SK-N-SH (cell line): ENCODE measurements at regions not wholly inside any gene's neighbourhood (a gene's known extent, or its start where the extent isn't known, plus 50 kb on each side); places are given as distances from the start of the nearest gene placed in this dataset.
A peak's percentile ranks its signal among the peaks of the same experiment; 100 is the strongest.

Experiments
- CTCF ChIA-PET: fragments of 300-600, 350-600 bp; formaldehyde crosslinking; extraction: SDS; loops from one replicate; lab custom pipeline; 2021; lab: Yijun Ruan, JAX
- POLR2A ChIA-PET: fragments of 350-600 bp; sonication (Branson Sonifier 250); formaldehyde crosslinking; extraction: SDS; loops from one replicate; lab custom pipeline; 2020; ENCODE audit warnings: antibody characterized with exemption, inconsistent platforms; lab: Yijun Ruan, JAX
- DNase-seq: peaks from one replicate; pipeline ENCODE4 v3.0.0; 2012
- H2AFZ ChIP-seq: fragments of 200-600 bp; sonication (generic); 2 replicates; pipeline ENCODE4 v1.8.1; 2016; ENCODE audit warnings: antibody characterized with exemption, mild to moderate bottlenecking, low read depth
- H3F3A ChIP-seq: fragments of 200-600 bp; sonication (generic); replicated peaks from 2 replicates; pipeline ENCODE3; 2016; ENCODE audit warnings: antibody characterized with exemption, mild to moderate bottlenecking; ENCODE audit not compliant: insufficient read depth
- H3K27ac ChIP-seq, 2 experiments: fragments of 200-500 bp in 1 of 2; fragments of 200-600 bp in 1 of 2; sonication (Bioruptor generic) in 1 of 2; sonication (generic), shearing (Covaris generic) in 1 of 2; 2 replicates each; pipeline versions ENCODE4 v1.5.1 to v1.6.1; 2014 to 2016; ENCODE audit warnings: low read depth in 2 of 2, inconsistent platforms in 1 of 2, low read length in 1 of 2, mild to moderate bottlenecking in 1 of 2, mixed read lengths in 1 of 2
- H3K27me3 ChIP-seq: fragments of 200-600 bp; sonication (generic), shearing (Covaris generic); 2 replicates; pipeline ENCODE4 v1.6.1; 2016; ENCODE audit warnings: mixed run types; ENCODE audit not compliant: insufficient read depth
- H3K36me3 ChIP-seq, 2 experiments: fragments of 200-500 bp in 1 of 2; fragments of 200-600 bp in 1 of 2; sonication (Bioruptor generic) in 1 of 2; sonication (generic) in 1 of 2; replicated peaks in 1 of 2; 2 replicates each; pipeline versions ENCODE3 to v1.5.1; 2014 to 2016; ENCODE audit warnings: low read length in 1 of 2, mild to moderate bottlenecking in 1 of 2; ENCODE audit not compliant: insufficient read depth in 2 of 2, control insufficient read depth in 1 of 2
- H3K4me1 ChIP-seq, 2 experiments: fragments of 200-500 bp in 1 of 2; fragments of 200-600 bp in 1 of 2; sonication (Bioruptor generic) in 1 of 2; sonication (generic), shearing (Covaris generic) in 1 of 2; 2 replicates each; pipeline versions ENCODE4 v1.5.1 to v1.6.1; 2014 to 2016; ENCODE audit warnings: low read depth in 1 of 2, low read length in 1 of 2, mixed run types in 1 of 2; ENCODE audit not compliant: insufficient read depth in 2 of 2, control insufficient read depth in 1 of 2
- H3K4me2 ChIP-seq: fragments of 200-600 bp; sonication (generic), shearing (Covaris generic); 2 replicates; pipeline ENCODE4 v1.6.1; 2017; ENCODE audit warnings: mixed run types
- H3K4me3 ChIP-seq, 2 experiments: fragments of 200-500 bp in 1 of 2; fragments of 200-600 bp in 1 of 2; sonication (Bioruptor generic) in 1 of 2; sonication (generic), shearing (Covaris generic) in 1 of 2; 2 replicates each; pipeline versions ENCODE4 v1.5.1 to v1.8.1; 2014 to 2016; ENCODE audit warnings: low read depth in 2 of 2, inconsistent platforms in 1 of 2, low read length in 1 of 2, mild to moderate bottlenecking in 1 of 2, mixed read lengths in 1 of 2, moderate library complexity in 1 of 2
- H3K79me2 ChIP-seq: fragments of 200-600 bp; sonication (generic); 2 replicates; pipeline ENCODE4 v1.8.1; 2017; ENCODE audit warnings: mild to moderate bottlenecking; ENCODE audit not compliant: insufficient read depth
- H3K9ac ChIP-seq: fragments of 200-600 bp; sonication (generic); 2 replicates; pipeline ENCODE4 v1.6.1; 2017; ENCODE audit warnings: mixed run types
- H3K9me2 ChIP-seq: fragments of 200-600 bp; sonication (generic); 2 replicates; pipeline ENCODE4 v1.6.1; 2017; ENCODE audit warnings: mixed run types
- H3K9me3 ChIP-seq: fragments of 200-600 bp; sonication (generic); 2 replicates; pipeline ENCODE4 v1.6.1; 2017; ENCODE audit warnings: mixed run types, mild to moderate bottlenecking, moderate library complexity
- H4K20me1 ChIP-seq: fragments of 200-600 bp; sonication (generic); 2 replicates; pipeline ENCODE4 v1.6.1; 2017; ENCODE audit warnings: mild to moderate bottlenecking, mixed run types; ENCODE audit not compliant: insufficient read depth
- CHD2 ChIP-seq: fragments of 150-350 bp; IDR thresholded peaks from 2 replicates; pipeline ENCODE4 v1.6.1; 2018; ENCODE audit warnings: low read length; ENCODE audit not compliant: partially characterized antibody
- ELF1 ChIP-seq: IDR thresholded peaks from 2 replicates; pipeline ENCODE4 v1.4.0; 2012
- EP300 ChIP-seq, 2 experiments: IDR thresholded peaks; 2 replicates each; pipeline versions ENCODE4 v1.4.0 to v1.6.1; 2012; ENCODE audit warnings: borderline replicate concordance in 1 of 2, low read depth in 1 of 2, low read length in 1 of 2
- EZH2phosphoT487 ChIP-seq: fragments of 200-600 bp; sonication (generic); IDR thresholded peaks from 2 replicates; pipeline ENCODE4 v1.6.1; 2017; ENCODE audit warnings: low read depth, mixed run types, mild to moderate bottlenecking, antibody characterized with exemption, moderate library complexity, borderline replicate concordance
- FOSL2 ChIP-seq: IDR thresholded peaks from 2 replicates; pipeline ENCODE4 v1.4.0; 2012; ENCODE audit warnings: low read depth, mild to moderate bottlenecking, moderate library complexity, borderline replicate concordance
- FOXJ3 ChIP-seq: sonication (generic); formaldehyde crosslinking; IDR thresholded peaks from 2 replicates; pipeline ENCODE4 v1.5.1; 2020; ENCODE audit warnings: mild to moderate bottlenecking, missing genetic modification reagents
- FOXM1 ChIP-seq: IDR thresholded peaks from 2 replicates; pipeline ENCODE4 v1.4.0; 2012; ENCODE audit warnings: low read depth, mild to moderate bottlenecking
- JUND ChIP-seq: IDR thresholded peaks from 2 replicates; pipeline ENCODE4 v1.4.0; 2012
- MAX ChIP-seq: IDR thresholded peaks from 2 replicates; pipeline ENCODE4 v1.4.0; 2012; ENCODE audit warnings: low read depth
- MEF2A ChIP-seq: IDR thresholded peaks from 2 replicates; pipeline ENCODE4 v1.4.0; 2012; ENCODE audit warnings: low read depth, borderline replicate concordance
- MXI1 ChIP-seq: IDR thresholded peaks from 2 replicates; pipeline ENCODE4 v1.6.1; 2012; ENCODE audit warnings: mild to moderate bottlenecking, low read depth, low read length, improper control_type of control experiment
- NFIC ChIP-seq: IDR thresholded peaks from 2 replicates; pipeline ENCODE4 v1.4.0; 2012; ENCODE audit warnings: borderline replicate concordance
- PBX3 ChIP-seq: IDR thresholded peaks from 2 replicates; pipeline ENCODE4; 2012
- REST ChIP-seq: IDR thresholded peaks from 2 replicates; pipeline ENCODE4 v1.6.1; 2012; ENCODE audit warnings: mild to moderate bottlenecking, low read depth, low read length, moderate library complexity
- SIN3A ChIP-seq: IDR thresholded peaks from 2 replicates; pipeline ENCODE4 v1.6.1; 2012; ENCODE audit warnings: low read depth, mild to moderate bottlenecking, low read length, moderate library complexity, borderline replicate concordance
- SMC3 ChIP-seq: IDR thresholded peaks from 2 replicates; pipeline ENCODE4 v1.6.1; 2012; ENCODE audit warnings: low read depth, low read length, improper control_type of control experiment
- TCF12 ChIP-seq: IDR thresholded peaks from 2 replicates; pipeline ENCODE4 v1.4.0; 2012
- TEAD4 ChIP-seq: IDR thresholded peaks from 2 replicates; pipeline ENCODE4 v1.4.0; 2012; ENCODE audit warnings: mild to moderate bottlenecking, borderline replicate concordance; ENCODE audit not compliant: insufficient read depth
- USF2 ChIP-seq: fragments of 150-350 bp; IDR thresholded peaks from 2 replicates; pipeline ENCODE4 v1.6.1; 2017; ENCODE audit warnings: antibody characterized with exemption, low read length, low read depth, borderline replicate concordance
- YY1 ChIP-seq: IDR thresholded peaks from 2 replicates; pipeline ENCODE4 v1.4.0; 2012; ENCODE audit warnings: low read depth, mild to moderate bottlenecking
- ZBTB33 ChIP-seq: IDR thresholded peaks from 2 replicates; pipeline ENCODE4 v1.4.0; 2012; ENCODE audit warnings: low read depth, borderline replicate concordance
- WGBS: methylation state at CpG from one replicate; pipeline ENCODE4 v1.1.6; 2017; ENCODE audit warnings: low lambda C conversion rate; 5-methylcytosine and 5-hydroxymethylcytosine counted together
- TF ChIP-seq, protein P1 (sequence below): fragments of 200-600 bp; sonication (generic); IDR thresholded peaks from 2 replicates; pipeline ENCODE4 v1.6.1; 2017; ENCODE audit warnings: antibody characterized with exemption, mild to moderate bottlenecking, moderate library complexity
- TF ChIP-seq, protein P2 (sequence below): fragments of 150-350 bp; IDR thresholded peaks from 2 replicates; pipeline ENCODE4 v1.6.1; 2016; ENCODE audit warnings: mild to moderate bottlenecking, low read depth, low read length

GRCh38 chr7:106772655-106773108 is 92.4 kb upstream of the PIK3CG start:
- ChIA-PET POLR2A (no interaction called here), CTCF (interaction anchor here (0.6 kb wide), 1 partner anchor 36 kb away, joined by 3 read pairs; no protein-coding TSS in a partner anchor)
- Histone ChIP-seq H3K79me2 (peaks cover 17% of the 10 kb centered on the region; the same call in 1 of the 2 replicates), H3K27ac (peak overlapping the region; percentile 11 to 91; a peak in 3 of 4 replicates), H4K20me1 (no peaks in the 10 kb centered on the region), H3K9me3 (no peaks in the 10 kb centered on the region), H3K4me1 (peaks cover 0 to 19% of the 10 kb centered on the region in 2 experiments; a peak in 3 of 4 replicates), H3K4me3 (no peak overlapping the region), H2AFZ (0 out of 2 replicates have a peak overlapping the region, but pooled peaks have one; percentile 26), H3K4me2 (peak overlapping the region; percentile 31), H3K27me3 (no peaks in the 10 kb centered on the region), H3K36me3 (no peaks in the 10 kb centered on the region), H3K9me2 (no peaks in the 10 kb centered on the region), H3F3A (peaks cover 64% of the 10 kb centered on the region), H3K9ac (peak overlapping the region; percentile 35; the same call in 1 of the 2 replicates)
- no peak for DNase-seq
- 61% methylated on average over 3 of the region's 3 CpGs for WGBS
- TF ChIP-seq REST (no peak), USF2 (no peak), SIN3A (no peak), MAX (no peak), EZH2phosphoT487 (no peak), TCF12 (peak; percentile 54), MEF2A (no peak), CHD2 (no peak), FOXM1 (no peak), EP300 (IDR thresholded peaks at IDR 0.05; ENCODE audit: borderline replicate concordance in 1 of 2, low read depth in 1 of 2, low read length in 1 of 2) (peak in 1 of 2 experiments; percentile 74; a peak in 1 of 4 replicates), FOSL2 (peak; percentile 89), ZBTB33 (no peak), FOXJ3 (CRISPR knock-in tag) (no peak), YY1 (no peak), TEAD4 (peak; percentile 43; the same call in 1 of the 2 replicates), SMC3 (no peak), ELF1 (no peak), JUND (peak; percentile 79), PBX3 (no peak), MXI1 (no peak), NFIC (no peak)
- TF ChIP-seq, protein P1, sequence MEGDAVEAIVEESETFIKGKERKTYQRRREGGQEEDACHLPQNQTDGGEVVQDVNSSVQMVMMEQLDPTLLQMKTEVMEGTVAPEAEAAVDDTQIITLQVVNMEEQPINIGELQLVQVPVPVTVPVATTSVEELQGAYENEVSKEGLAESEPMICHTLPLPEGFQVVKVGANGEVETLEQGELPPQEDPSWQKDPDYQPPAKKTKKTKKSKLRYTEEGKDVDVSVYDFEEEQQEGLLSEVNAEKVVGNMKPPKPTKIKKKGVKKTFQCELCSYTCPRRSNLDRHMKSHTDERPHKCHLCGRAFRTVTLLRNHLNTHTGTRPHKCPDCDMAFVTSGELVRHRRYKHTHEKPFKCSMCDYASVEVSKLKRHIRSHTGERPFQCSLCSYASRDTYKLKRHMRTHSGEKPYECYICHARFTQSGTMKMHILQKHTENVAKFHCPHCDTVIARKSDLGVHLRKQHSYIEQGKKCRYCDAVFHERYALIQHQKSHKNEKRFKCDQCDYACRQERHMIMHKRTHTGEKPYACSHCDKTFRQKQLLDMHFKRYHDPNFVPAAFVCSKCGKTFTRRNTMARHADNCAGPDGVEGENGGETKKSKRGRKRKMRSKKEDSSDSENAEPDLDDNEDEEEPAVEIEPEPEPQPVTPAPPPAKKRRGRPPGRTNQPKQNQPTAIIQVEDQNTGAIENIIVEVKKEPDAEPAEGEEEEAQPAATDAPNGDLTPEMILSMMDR, result no peak
- TF ChIP-seq, protein P2, sequence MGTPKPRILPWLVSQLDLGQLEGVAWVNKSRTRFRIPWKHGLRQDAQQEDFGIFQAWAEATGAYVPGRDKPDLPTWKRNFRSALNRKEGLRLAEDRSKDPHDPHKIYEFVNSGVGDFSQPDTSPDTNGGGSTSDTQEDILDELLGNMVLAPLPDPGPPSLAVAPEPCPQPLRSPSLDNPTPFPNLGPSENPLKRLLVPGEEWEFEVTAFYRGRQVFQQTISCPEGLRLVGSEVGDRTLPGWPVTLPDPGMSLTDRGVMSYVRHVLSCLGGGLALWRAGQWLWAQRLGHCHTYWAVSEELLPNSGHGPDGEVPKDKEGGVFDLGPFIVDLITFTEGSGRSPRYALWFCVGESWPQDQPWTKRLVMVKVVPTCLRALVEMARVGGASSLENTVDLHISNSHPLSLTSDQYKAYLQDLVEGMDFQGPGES, result no peak
